PC-9 (cell line): ENCODE measurements at regions not wholly inside any gene's neighbourhood (a gene's known extent, or its start where the extent isn't known, plus 50 kb on each side); places are given as distances from the start of the nearest gene placed in this dataset.

ENCODE experiments used
- EZH2 ChIP-seq: fragments of 200-600 bp; sonication (generic); IDR thresholded peaks from 2 replicates; pipeline ENCODE4 v1.8.0; 2017; ENCODE audit warnings: antibody characterized with exemption, low read depth
- TF ChIP-seq, protein P1 (sequence below): fragments of 200-600 bp; sonication (generic); conservative IDR thresholded peaks from 2 replicates; pipeline ENCODE4 v1.6.1; 2017; ENCODE audit warnings: mixed run types, antibody characterized with exemption, mild to moderate bottlenecking, moderate library complexity

DNA sequence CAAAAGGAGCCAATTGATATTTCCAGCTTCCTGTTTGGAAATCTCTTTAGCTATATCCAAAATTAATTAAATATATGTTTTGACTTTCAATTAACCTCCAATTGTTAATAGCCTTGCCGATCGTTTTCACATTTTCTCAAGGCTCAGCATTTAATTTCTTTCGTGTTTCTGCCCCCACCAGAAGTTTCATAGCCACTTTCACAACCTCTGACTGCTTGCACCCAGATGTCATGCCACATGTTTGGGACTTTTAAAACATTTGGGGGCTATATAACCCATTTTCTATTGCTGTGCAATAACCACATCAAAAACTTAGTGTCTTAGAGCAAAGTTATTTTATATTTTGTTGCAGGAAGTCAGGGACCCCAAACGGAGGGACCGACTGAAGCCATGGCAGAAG is 510.6 kb upstream of the CNTNAP2 start:
- TF ChIP-seq, protein P1, sequence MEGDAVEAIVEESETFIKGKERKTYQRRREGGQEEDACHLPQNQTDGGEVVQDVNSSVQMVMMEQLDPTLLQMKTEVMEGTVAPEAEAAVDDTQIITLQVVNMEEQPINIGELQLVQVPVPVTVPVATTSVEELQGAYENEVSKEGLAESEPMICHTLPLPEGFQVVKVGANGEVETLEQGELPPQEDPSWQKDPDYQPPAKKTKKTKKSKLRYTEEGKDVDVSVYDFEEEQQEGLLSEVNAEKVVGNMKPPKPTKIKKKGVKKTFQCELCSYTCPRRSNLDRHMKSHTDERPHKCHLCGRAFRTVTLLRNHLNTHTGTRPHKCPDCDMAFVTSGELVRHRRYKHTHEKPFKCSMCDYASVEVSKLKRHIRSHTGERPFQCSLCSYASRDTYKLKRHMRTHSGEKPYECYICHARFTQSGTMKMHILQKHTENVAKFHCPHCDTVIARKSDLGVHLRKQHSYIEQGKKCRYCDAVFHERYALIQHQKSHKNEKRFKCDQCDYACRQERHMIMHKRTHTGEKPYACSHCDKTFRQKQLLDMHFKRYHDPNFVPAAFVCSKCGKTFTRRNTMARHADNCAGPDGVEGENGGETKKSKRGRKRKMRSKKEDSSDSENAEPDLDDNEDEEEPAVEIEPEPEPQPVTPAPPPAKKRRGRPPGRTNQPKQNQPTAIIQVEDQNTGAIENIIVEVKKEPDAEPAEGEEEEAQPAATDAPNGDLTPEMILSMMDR: no peak
- TF ChIP-seq EZH2: no peak
